ENCODE measurements at regions not wholly inside any gene's neighbourhood (a gene's known extent, or its start where the extent isn't known, plus 50 kb on each side); places are given as distances from the start of the nearest gene placed in this dataset.
"Not testable (repeated sequence)": the region's sequence is repeated elsewhere in the genome, so short reads cannot be mapped to it uniquely, and the experiment has no call there.

GRCh38 chr14:105923520-105924191, 397.3 kb downstream of the TMEM121 start:
- not testable (repeated sequence) for H3K27ac ChIP-seq (ENCODE audit: low read length); H3K4me1 ChIP-seq (ENCODE audit: control insufficient read depth in 1 of 2, insufficient read depth in 2 of 2, low read length in 2 of 2); H3K36me3 ChIP-seq (ENCODE audit: control insufficient read depth in 1 of 2, insufficient read depth in 2 of 2, low read length in 2 of 2); H3K4me3 ChIP-seq (ENCODE audit: low read depth in 1 of 2, low read length in 2 of 2); H3K27me3 ChIP-seq (ENCODE audit: low read depth, low read length)
- H3K9me3 ChIP-seq (ENCODE audit: control insufficient read depth in 1 of 2, low read length in 2 of 2) = peaks cover 0 to 22% of the 10 kb centered on the region in 2 donors

- no peaks in the 10 kb centered on the region for H3K36me3 ChIP-seq (ENCODE audit: control insufficient read depth in 1 of 2, insufficient read depth in 2 of 2, low read length in 2 of 2)
- no peaks in the 10 kb centered on the region for H3K4me1 ChIP-seq (ENCODE audit: control insufficient read depth in 1 of 2, insufficient read depth in 2 of 2, low read length in 2 of 2)
- no peak overlapping the region for H3K4me3 ChIP-seq (ENCODE audit: low read depth in 1 of 2, low read length in 2 of 2)
- H3K27me3 ChIP-seq (ENCODE audit: low read depth, low read length) = no peaks in the 10 kb centered on the region
- H3K9me3 ChIP-seq (ENCODE audit: control insufficient read depth in 1 of 2, low read length in 2 of 2) = peaks cover 0 to 22% of the 10 kb centered on the region in 2 donors
- H3K27ac ChIP-seq (ENCODE audit: low read length) = no peak overlapping the region
These were observed 398.7 kb downstream of the TMEM121 start for GRCh38 chr14:105924951-105925591.

GRCh38 chr14:105925615-105926372, 399.4 kb downstream of the TMEM121 start:
- Histone ChIP-seq H3K27ac (ENCODE audit: low read length) (no peak overlapping the region), H3K36me3 (ENCODE audit: control insufficient read depth in 1 of 2, insufficient read depth in 2 of 2, low read length in 2 of 2) (no peaks in the 10 kb centered on the region), H3K9me3 (ENCODE audit: control insufficient read depth in 1 of 2, low read length in 2 of 2) (peaks cover 0 to 22% of the 10 kb centered on the region in 2 donors), H3K4me1 (ENCODE audit: control insufficient read depth in 1 of 2, insufficient read depth in 2 of 2, low read length in 2 of 2) (no peaks in the 10 kb centered on the region), H3K27me3 (ENCODE audit: low read depth, low read length) (no peaks in the 10 kb centered on the region), H3K4me3 (ENCODE audit: low read depth in 1 of 2, low read length in 2 of 2) (no peak overlapping the region)

- no peaks in the 10 kb centered on the region for H3K4me1 ChIP-seq (ENCODE audit: control insufficient read depth in 1 of 2, insufficient read depth in 2 of 2, low read length in 2 of 2)
- no peaks in the 10 kb centered on the region for H3K36me3 ChIP-seq (ENCODE audit: control insufficient read depth in 1 of 2, insufficient read depth in 2 of 2, low read length in 2 of 2)
- no peaks in the 10 kb centered on the region for H3K27me3 ChIP-seq (ENCODE audit: low read depth, low read length)
- H3K9me3 ChIP-seq (ENCODE audit: control insufficient read depth in 1 of 2, low read length in 2 of 2) = peaks cover 0 to 20% of the 10 kb centered on the region in 2 donors
- no peak overlapping the region for H3K4me3 ChIP-seq (ENCODE audit: low read depth in 1 of 2, low read length in 2 of 2)
- H3K27ac ChIP-seq (ENCODE audit: low read length) = no peak overlapping the region
These were observed 400.2 kb downstream of the TMEM121 start for GRCh38 chr14:105926373-105927095.

- Histone ChIP-seq H3K27me3 (ENCODE audit: low read depth, low read length) (no peaks in the 10 kb centered on the region), H3K9me3 (ENCODE audit: control insufficient read depth in 1 of 2, low read length in 2 of 2) (peaks cover 0 to 12% of the 10 kb centered on the region in 2 donors), H3K4me1 (ENCODE audit: control insufficient read depth in 1 of 2, insufficient read depth in 2 of 2, low read length in 2 of 2) (no peaks in the 10 kb centered on the region), H3K4me3 (ENCODE audit: low read depth in 1 of 2, low read length in 2 of 2) (no peak overlapping the region), H3K27ac (ENCODE audit: low read length) (no peak overlapping the region), H3K36me3 (ENCODE audit: control insufficient read depth in 1 of 2, insufficient read depth in 2 of 2, low read length in 2 of 2) (no peaks in the 10 kb centered on the region)
These were observed 401.0 kb downstream of the TMEM121 start for GRCh38 chr14:105927096-105928060.

- not testable (repeated sequence) for H3K27ac ChIP-seq (ENCODE audit: low read length); H3K27me3 ChIP-seq (ENCODE audit: low read depth, low read length); H3K4me1 ChIP-seq (ENCODE audit: control insufficient read depth in 1 of 2, insufficient read depth in 2 of 2, low read length in 2 of 2); H3K36me3 ChIP-seq (ENCODE audit: control insufficient read depth in 1 of 2, insufficient read depth in 2 of 2, low read length in 2 of 2); H3K4me3 ChIP-seq (ENCODE audit: low read depth in 1 of 2, low read length in 2 of 2); H3K9me3 ChIP-seq (ENCODE audit: control insufficient read depth in 1 of 2, low read length in 2 of 2)
These were observed 402.1 kb downstream of the TMEM121 start for GRCh38 chr14:105928171-105929111.

- no peaks in the 10 kb centered on the region for H3K27me3 ChIP-seq (ENCODE audit: low read depth, low read length)
- no peaks in the 10 kb centered on the region for H3K9me3 ChIP-seq (ENCODE audit: control insufficient read depth in 1 of 2, low read length in 2 of 2)
These were observed 403.1 kb downstream of the TMEM121 start for GRCh38 chr14:105929327-105930081.

GRCh38 chr14:105930572-105930971, 404.2 kb downstream of the TMEM121 start:
- H3K4me1 ChIP-seq (ENCODE audit: control insufficient read depth in 1 of 2, insufficient read depth in 2 of 2, low read length in 2 of 2) = no peaks in the 10 kb centered on the region
- H3K9me3 ChIP-seq (ENCODE audit: control insufficient read depth in 1 of 2, low read length in 2 of 2) = peaks cover 0 to 4% of the 10 kb centered on the region in 2 donors
- H3K27me3 ChIP-seq (ENCODE audit: low read depth, low read length) = no peaks in the 10 kb centered on the region
- H3K27ac ChIP-seq (ENCODE audit: low read length) = no peak overlapping the region
- H3K36me3 ChIP-seq (ENCODE audit: control insufficient read depth in 1 of 2, insufficient read depth in 2 of 2, low read length in 2 of 2) = no peaks in the 10 kb centered on the region
- no peak overlapping the region for H3K4me3 ChIP-seq (ENCODE audit: low read depth in 1 of 2, low read length in 2 of 2)

More at GRCh38 chr14:105929327-105930081, 403.1 kb downstream of the TMEM121 start:
- Histone ChIP-seq H3K4me3 (ENCODE audit: low read depth in 1 of 2, low read length in 2 of 2) (no peak overlapping the region), H3K27ac (ENCODE audit: low read length) (no peak overlapping the region), H3K36me3 (ENCODE audit: control insufficient read depth in 1 of 2, insufficient read depth in 2 of 2, low read length in 2 of 2) (no peaks in the 10 kb centered on the region), H3K4me1 (ENCODE audit: control insufficient read depth in 1 of 2, insufficient read depth in 2 of 2, low read length in 2 of 2) (no peaks in the 10 kb centered on the region)

GRCh38 chr14:105931808-105932483, 405.6 kb downstream of the TMEM121 start:
- Histone ChIP-seq H3K27me3 (ENCODE audit: low read depth, low read length) (no peaks in the 10 kb centered on the region), H3K4me3 (ENCODE audit: low read depth in 1 of 2, low read length in 2 of 2) (no peak overlapping the region), H3K36me3 (ENCODE audit: control insufficient read depth in 1 of 2, insufficient read depth in 2 of 2, low read length in 2 of 2) (no peaks in the 10 kb centered on the region), H3K27ac (ENCODE audit: low read length) (no peak overlapping the region), H3K4me1 (ENCODE audit: control insufficient read depth in 1 of 2, insufficient read depth in 2 of 2, low read length in 2 of 2) (no peaks in the 10 kb centered on the region), H3K9me3 (ENCODE audit: control insufficient read depth in 1 of 2, low read length in 2 of 2) (peaks cover 0 to 4% of the 10 kb centered on the region in 2 donors)

All from muscle layer of duodenum (tissue), 2 donors.